GM12874 (cell line): ENCODE measurements at regions not wholly inside any gene's neighbourhood (a gene's known extent, or its start where the extent isn't known, plus 50 kb on each side); places are given as distances from the start of the nearest gene placed in this dataset.

Experiments used
- TF ChIP-seq, protein P1 (sequence below): IDR thresholded peaks from 2 replicates; pipeline ENCODE4 v1.5.1; 2011; ENCODE audit warnings: low read depth, mild to moderate bottlenecking, control low read depth, low read length, moderate library complexity; ENCODE audit not compliant: insufficient read depth

DNA sequence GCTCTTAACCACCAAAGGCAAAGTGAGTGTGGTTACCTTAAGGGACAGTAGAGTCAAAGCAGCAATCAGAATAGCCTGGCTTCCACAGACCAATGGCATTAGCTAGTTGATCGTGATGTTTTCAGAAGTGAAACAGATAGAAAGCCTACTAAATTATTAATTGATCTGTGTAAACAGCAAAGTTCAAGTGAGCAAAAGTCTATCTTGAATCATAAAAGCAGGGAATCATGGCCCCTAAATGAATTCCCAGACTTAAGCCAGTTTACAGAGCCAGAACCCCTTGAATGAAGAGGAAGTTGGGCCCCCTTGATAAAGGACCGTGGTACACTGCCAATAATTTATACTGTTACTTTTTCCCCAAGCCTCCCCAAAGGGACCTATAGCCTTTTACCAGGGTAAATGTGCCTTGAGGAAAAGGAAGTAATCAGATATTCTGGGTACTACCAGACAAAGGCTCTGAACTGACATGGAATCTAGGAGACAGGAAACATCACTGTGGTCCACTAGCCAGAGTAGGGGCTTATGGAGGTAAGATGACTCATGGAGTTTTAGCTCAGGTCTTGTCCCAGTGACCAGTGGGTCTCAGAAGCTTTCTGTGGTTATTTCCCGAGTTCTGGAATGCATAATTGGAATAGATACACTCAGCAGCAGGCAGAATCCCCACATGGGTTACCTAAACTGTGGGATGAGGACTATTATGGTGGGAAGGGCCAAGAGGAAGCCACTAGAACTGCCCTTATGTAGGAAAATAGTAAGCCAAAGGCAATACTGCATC is 317.5 kb downstream of the CD83 start:
- TF ChIP-seq, protein P1, sequence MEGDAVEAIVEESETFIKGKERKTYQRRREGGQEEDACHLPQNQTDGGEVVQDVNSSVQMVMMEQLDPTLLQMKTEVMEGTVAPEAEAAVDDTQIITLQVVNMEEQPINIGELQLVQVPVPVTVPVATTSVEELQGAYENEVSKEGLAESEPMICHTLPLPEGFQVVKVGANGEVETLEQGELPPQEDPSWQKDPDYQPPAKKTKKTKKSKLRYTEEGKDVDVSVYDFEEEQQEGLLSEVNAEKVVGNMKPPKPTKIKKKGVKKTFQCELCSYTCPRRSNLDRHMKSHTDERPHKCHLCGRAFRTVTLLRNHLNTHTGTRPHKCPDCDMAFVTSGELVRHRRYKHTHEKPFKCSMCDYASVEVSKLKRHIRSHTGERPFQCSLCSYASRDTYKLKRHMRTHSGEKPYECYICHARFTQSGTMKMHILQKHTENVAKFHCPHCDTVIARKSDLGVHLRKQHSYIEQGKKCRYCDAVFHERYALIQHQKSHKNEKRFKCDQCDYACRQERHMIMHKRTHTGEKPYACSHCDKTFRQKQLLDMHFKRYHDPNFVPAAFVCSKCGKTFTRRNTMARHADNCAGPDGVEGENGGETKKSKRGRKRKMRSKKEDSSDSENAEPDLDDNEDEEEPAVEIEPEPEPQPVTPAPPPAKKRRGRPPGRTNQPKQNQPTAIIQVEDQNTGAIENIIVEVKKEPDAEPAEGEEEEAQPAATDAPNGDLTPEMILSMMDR = no peak

DNA sequence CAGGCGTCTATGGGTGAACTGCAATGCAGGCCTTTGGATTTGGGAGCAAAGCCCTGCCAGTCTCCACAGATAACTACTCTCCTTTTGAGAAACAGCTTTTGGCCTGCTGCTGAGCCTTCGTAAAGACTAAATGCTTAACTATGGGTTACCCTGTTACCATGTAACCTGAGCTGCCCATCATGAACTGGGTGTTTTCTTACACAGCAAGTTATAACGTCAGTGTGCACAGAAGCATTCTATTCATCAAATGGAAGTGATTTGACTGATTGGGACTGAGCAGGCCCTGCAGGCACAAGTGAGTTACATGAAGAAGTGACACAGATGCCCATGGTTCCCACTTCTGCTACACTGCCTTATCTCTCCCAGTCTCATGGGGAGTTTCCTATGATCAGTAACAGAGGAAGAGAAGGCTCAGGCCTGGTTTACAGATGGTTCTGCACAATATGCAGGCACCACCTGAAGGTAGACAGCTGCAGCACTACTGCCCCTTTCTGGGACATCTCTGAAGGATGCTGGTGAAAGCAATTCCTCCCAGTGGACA is 319.1 kb downstream of the CD83 start:
- TF ChIP-seq, protein P1 = no peak

GRCh38 chr6:14439419-14439818 is 321.8 kb downstream of the CD83 start:
- TF ChIP-seq, protein P1 = no peak

DNA sequence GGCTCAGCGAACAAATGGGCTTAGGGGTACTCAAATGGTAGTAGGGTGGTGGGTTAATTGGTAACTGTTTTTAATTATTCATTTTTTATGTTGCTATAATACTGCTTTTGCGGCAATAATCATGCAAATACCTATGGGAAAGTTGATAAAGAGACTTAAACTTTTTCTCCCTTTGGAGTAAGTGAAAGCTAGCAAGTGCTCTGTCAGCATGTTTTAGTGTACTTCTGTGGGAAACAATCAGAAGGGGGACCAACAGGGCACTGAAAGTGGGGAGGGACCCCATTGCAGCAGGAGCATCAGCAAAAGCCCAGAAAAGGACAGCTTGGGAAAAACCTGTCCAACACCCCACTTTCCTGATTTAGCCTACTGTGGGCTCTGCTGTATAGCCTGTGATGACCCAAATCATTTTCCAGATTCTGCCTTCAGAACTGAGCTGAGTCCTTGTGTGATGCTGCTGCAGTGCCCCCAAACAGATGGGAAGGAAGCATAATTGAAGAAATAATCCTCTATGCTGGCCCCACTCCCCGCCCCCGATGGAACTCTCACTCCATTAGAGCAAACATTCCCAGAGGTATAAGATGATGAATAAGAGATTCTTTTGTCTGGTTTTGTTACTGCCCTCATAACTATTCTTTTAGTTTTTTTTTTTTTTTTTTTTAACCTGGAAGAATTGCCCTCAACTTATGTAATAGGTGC is 322.8 kb downstream of the CD83 start:
- TF ChIP-seq, protein P1 = no peak

DNA sequence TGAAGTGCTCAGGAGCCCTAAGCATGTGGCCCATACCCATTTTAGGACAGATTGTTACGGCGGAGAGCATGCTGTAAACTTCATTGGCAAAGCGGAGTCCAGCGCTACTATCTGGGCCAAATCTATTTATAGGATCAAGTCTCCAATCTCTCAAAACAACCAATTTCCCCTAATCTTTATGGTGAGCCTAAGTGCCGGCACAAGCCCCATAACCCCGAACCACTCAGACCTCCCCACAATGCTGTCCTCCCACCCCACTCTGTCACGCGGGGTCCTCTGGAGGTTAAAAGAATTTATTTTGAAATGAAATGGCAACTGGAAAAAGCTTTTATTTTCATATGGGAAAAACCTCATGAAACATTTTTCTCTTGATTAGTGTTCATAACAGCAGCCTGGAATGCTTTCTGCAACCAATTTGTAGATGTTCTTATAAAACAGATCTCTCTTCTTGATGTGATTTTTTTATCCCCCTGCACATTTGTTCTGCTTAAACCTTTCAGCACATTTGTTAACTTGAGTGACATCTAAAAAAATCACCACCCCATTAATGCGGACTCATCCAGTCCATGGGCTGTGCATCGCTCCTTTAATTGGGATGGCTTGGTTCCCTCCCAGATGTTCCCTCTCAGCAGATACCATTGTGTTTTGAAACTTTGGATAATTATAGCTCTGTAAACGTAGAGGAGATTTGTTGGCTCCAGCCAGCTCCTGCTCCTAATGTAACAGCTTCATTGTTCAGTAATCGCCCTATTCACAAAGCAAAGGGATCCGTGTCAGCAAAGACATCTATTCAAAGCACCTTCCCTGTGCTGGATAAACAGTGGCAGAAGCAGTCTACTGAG is 323.6 kb downstream of the CD83 start:
- TF ChIP-seq, protein P1 = no peak

GRCh38 chr6:14442242-14442641 is 324.7 kb downstream of the CD83 start:
- TF ChIP-seq, protein P1 = no peak

- TF ChIP-seq, protein P1 = no peak
Measured at GRCh38 chr6:14443629-14444268, 326.2 kb downstream of the CD83 start.
